ENCODE measurements at regions not wholly inside any gene's neighbourhood (a gene's known extent, or its start where the extent isn't known, plus 50 kb on each side); places are given as distances from the start of the nearest gene placed in this dataset.
"Not testable (repeated sequence)": the region's sequence is repeated elsewhere in the genome, so short reads cannot be mapped to it uniquely, and the experiment has no call there.

GRCh38 chr14:51578853-51579252 is 72.9 kb upstream of the FRMD6 start:
- DNase-seq (ENCODE audit: low read depth in 2 of 2), result no peak

- DNase-seq (ENCODE audit: low read depth in 2 of 2), result no peak
Measured at GRCh38 chr14:51581017-51581881, 70.5 kb upstream of the FRMD6 start.

GRCh38 chr14:51582437-51582836 is 69.3 kb upstream of the FRMD6 start:
- no peak for DNase-seq (ENCODE audit: low read depth in 2 of 2)

- no peak for DNase-seq (ENCODE audit: low read depth in 2 of 2)
Measured at GRCh38 chr14:51585055-51585454, 66.7 kb upstream of the FRMD6 start.

GRCh38 chr14:51592836-51593235 is 58.9 kb upstream of the FRMD6 start:
- no peak for DNase-seq (ENCODE audit: low read depth in 2 of 2)

GRCh38 chr14:51593397-51593796 is 58.3 kb upstream of the FRMD6 start:
- no peak for DNase-seq (ENCODE audit: low read depth in 2 of 2)

- no peak for DNase-seq (ENCODE audit: low read depth in 2 of 2)
Measured at GRCh38 chr14:51595881-51596455, 55.7 kb upstream of the FRMD6 start.

- no peak for DNase-seq (ENCODE audit: low read depth in 2 of 2)
Measured at GRCh38 chr14:51596488-51597117, 55.1 kb upstream of the FRMD6 start.

GRCh38 chr14:51597261-51598001 is 54.3 kb upstream of the FRMD6 start:
- no peak for DNase-seq (ENCODE audit: low read depth in 2 of 2)

- DNase-seq (ENCODE audit: low read depth in 2 of 2), result not testable (repeated sequence)
Measured at GRCh38 chr14:51598924-51599600, 52.6 kb upstream of the FRMD6 start.

- DNase-seq (ENCODE audit: low read depth in 2 of 2), result no peak
Measured at GRCh38 chr14:51600658-51601057, 51.1 kb upstream of the FRMD6 start.

Data from stimulated activated CD8-positive, alpha-beta memory T cell treated with anti-CD3 and anti-CD28 coated beads, Interleukin-2, amount 100 ng/mL, for 48 hours (primary cell).